ENCODE measurements at regions not wholly inside any gene's neighbourhood (a gene's known extent, or its start where the extent isn't known, plus 50 kb on each side); places are given as distances from the start of the nearest gene placed in this dataset.

- no peak for TF ChIP-seq EZH2phosphoT487 (IDR thresholded peaks at IDR 0.05; ENCODE audit: borderline replicate concordance, low read depth, low read length)
- no peak for TF ChIP-seq CTCF (conservative IDR thresholded peaks at IDR 0.05; ENCODE audit: low read length)
- DNase-seq (ENCODE audit: low spot score), result no peak
- no TSS peak for BruUV-seq (replicated peaks)
- Histone ChIP-seq H3K27ac (ENCODE audit: low read depth, low read length, poor library complexity, severe bottlenecking) (no peak overlapping the region), H3K4me3 (ENCODE audit: low read depth, low read length, poor library complexity, severe bottlenecking) (no peak overlapping the region), H3K4me1 (ENCODE audit: insufficient read depth, low read length, poor library complexity, severe bottlenecking) (no peaks in the 10 kb centered on the region), H2AFZ (ENCODE audit: low read length) (no peak overlapping the region), H3K9me2 (ENCODE audit: insufficient read depth, low read length) (no peaks in the 10 kb centered on the region), H3K36me3 (ENCODE audit: insufficient read depth, low read length) (no peaks in the 10 kb centered on the region), H4K20me1 (ENCODE audit: insufficient read depth, low read length) (no peaks in the 10 kb centered on the region), H3K4me2 (ENCODE audit: low read length) (no peak overlapping the region), H3K9me3 (ENCODE audit: low read length) (no peaks in the 10 kb centered on the region), H3K79me2 (ENCODE audit: insufficient read depth, low read depth, low read length) (no peaks in the 10 kb centered on the region)
- ChIA-PET CTCF (ENCODE audit: unreplicated experiment) (no interaction called here), POLR2A (no interaction called here)
- intact Hi-C loops (cut with micrococcal nuclease; ENCODE audit: unreplicated experiment), result no loop called here
Observed at GRCh38 chr18:65372904-65373303, 377.9 kb upstream of the CDH7 start.

GRCh38 chr18:65365245-65365980 lies 385.4 kb upstream of the CDH7 start:
- H3K9me3 ChIP-seq (ENCODE audit: low read length), result no peaks in the 10 kb centered on the region
- no peaks in the 10 kb centered on the region for H3K36me3 ChIP-seq (ENCODE audit: insufficient read depth, low read length)
- H3K4me2 ChIP-seq (ENCODE audit: low read length), result no peak overlapping the region
- H4K20me1 ChIP-seq (ENCODE audit: insufficient read depth, low read length), result no peaks in the 10 kb centered on the region
- ChIA-PET POLR2A (no interaction called here), CTCF (ENCODE audit: unreplicated experiment) (no interaction called here)
- H3K4me1 ChIP-seq (ENCODE audit: insufficient read depth, low read length, poor library complexity, severe bottlenecking), result no peaks in the 10 kb centered on the region
- no peak for DNase-seq (ENCODE audit: low spot score)
- intact Hi-C loops (cut with micrococcal nuclease; ENCODE audit: unreplicated experiment), result no loop called here
- no peak overlapping the region for H3K27ac ChIP-seq (ENCODE audit: low read depth, low read length, poor library complexity, severe bottlenecking)
- H2AFZ ChIP-seq (ENCODE audit: low read length), result no peak overlapping the region
- no peaks in the 10 kb centered on the region for H3K79me2 ChIP-seq (ENCODE audit: insufficient read depth, low read depth, low read length)
- no TSS peak for BruUV-seq (replicated peaks)
- H3K4me3 ChIP-seq (ENCODE audit: low read depth, low read length, poor library complexity, severe bottlenecking), result no peak overlapping the region
- no peaks in the 10 kb centered on the region for H3K9me2 ChIP-seq (ENCODE audit: insufficient read depth, low read length)
- TF ChIP-seq EZH2phosphoT487 (IDR thresholded peaks at IDR 0.05; ENCODE audit: borderline replicate concordance, low read depth, low read length) (no peak), CTCF (conservative IDR thresholded peaks at IDR 0.05; ENCODE audit: low read length) (no peak)

DNA sequence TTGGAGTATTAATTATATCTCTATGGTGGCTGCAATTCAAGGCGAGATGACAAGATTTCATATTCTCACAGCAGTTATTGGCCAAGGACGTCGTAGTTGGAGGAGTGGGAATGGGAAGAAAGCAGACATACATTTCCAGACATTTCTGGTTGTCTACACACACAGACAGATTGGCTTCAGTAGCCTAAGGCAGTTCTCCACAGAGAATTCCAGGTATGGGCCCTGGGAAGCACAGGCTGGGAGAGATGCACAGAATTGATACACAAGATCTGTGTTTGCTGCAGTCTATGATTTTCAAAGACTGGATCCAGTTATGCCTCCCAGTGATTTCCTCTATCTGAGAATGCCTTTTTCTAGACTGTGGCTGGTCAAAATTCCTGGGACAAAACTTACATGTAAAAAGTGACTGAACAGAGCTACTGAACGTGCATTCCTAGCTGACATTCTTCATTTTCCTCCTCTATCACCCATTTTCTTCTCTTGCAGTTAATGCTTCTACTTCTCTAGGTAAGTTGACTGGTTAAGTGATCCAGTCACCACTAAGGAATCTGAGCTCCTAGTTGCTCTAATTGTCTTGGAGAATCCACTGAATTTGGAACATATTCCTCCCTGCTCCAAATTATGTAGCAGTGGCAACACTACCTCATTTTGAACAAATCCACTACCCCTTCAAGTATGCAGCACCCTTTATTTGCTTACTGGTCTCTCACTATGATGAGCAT lies 386.7 kb upstream of the CDH7 start:
- TF ChIP-seq EZH2phosphoT487 (IDR thresholded peaks at IDR 0.05; ENCODE audit: borderline replicate concordance, low read depth, low read length) (no peak), CTCF (conservative IDR thresholded peaks at IDR 0.05; ENCODE audit: low read length) (no peak)
- CTCF ChIA-PET (ENCODE audit: unreplicated experiment), result no interaction called here
- H3K79me2 ChIP-seq (ENCODE audit: insufficient read depth, low read depth, low read length), result no peaks in the 10 kb centered on the region

More for the DNA sequence above, 386.7 kb upstream of the CDH7 start:
- Histone ChIP-seq H4K20me1 (ENCODE audit: insufficient read depth, low read length) (no peaks in the 10 kb centered on the region), H3K36me3 (ENCODE audit: insufficient read depth, low read length) (no peaks in the 10 kb centered on the region), H3K9me3 (ENCODE audit: low read length) (no peaks in the 10 kb centered on the region), H3K4me2 (ENCODE audit: low read length) (no peak overlapping the region), H3K4me3 (ENCODE audit: low read depth, low read length, poor library complexity, severe bottlenecking) (no peak overlapping the region), H3K9me2 (ENCODE audit: insufficient read depth, low read length) (no peaks in the 10 kb centered on the region), H2AFZ (ENCODE audit: low read length) (no peak overlapping the region), H3K4me1 (ENCODE audit: insufficient read depth, low read length, poor library complexity, severe bottlenecking) (no peaks in the 10 kb centered on the region), H3K27ac (ENCODE audit: low read depth, low read length, poor library complexity, severe bottlenecking) (no peak overlapping the region)
- no TSS peak for BruUV-seq (replicated peaks)
- POLR2A ChIA-PET, result interaction anchor here (0.6 kb wide), 1 partner anchor 9 kb away, joined by 3 read pairs; no protein-coding TSS in a partner anchor
- intact Hi-C loops (cut with micrococcal nuclease; ENCODE audit: unreplicated experiment), result no loop called here
- no peak for DNase-seq (ENCODE audit: low spot score)
